Fibroblast of pulmonary artery (primary cell): ENCODE measurements at regions not wholly inside any gene's neighbourhood (a gene's known extent, or its start where the extent isn't known, plus 50 kb on each side); places are given as distances from the start of the nearest gene placed in this dataset.

Experiments
- DNase-seq: peaks from one replicate; pipeline ENCODE4 v3.0.0-alpha.2; 2010; ENCODE audit warnings: low read depth
- H3K4me3 ChIP-seq: replicated peaks from 2 replicates; pipeline ENCODE4 v1.5.1; 2011; ENCODE audit warnings: low read depth, mild to moderate bottlenecking, control low read depth, low read length, moderate library complexity
- CTCF ChIP-seq: IDR thresholded peaks from 2 replicates; pipeline ENCODE4 v1.5.1; 2011; ENCODE audit warnings: mild to moderate bottlenecking, control low read depth, low read length, inconsistent platforms; ENCODE audit errors: missing control alignments

- no peak overlapping the region for H3K4me3 ChIP-seq
- DNase-seq: no peak
- TF ChIP-seq CTCF: no peak
These were observed 747.2 kb downstream of the SATB2 start for GRCh38 chr2:198710562-198710961.

DNA sequence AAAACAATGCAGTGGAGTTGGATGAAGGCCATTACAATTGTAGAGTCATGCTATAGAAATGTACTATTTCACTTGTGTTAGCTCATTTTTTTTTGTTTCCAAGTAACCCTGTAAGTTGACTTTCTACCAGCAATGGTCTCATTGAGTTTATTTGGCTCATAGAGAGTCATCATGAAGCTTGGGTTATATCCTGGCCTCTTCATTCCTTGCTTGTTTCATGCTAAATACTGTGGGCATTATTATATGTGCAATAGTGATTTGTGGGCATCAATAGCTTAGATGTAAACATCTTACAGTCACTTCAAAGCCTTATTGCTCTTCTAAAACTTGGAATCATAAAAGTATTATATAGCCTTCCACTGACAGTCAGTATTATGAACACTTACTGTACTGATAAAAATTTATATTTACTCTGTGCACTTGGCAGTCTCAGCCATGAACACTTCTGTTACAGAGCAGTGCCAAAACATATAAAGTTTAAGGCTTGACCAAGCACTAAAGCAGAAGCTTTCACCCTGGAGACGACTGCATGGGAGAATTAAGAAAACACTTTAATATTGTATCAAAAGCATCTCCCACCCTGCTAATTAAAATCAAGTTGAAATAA is 751.2 kb downstream of the SATB2 start:
- no peak overlapping the region for H3K4me3 ChIP-seq
- TF ChIP-seq CTCF: no peak
- DNase-seq: no peak

- no peak for DNase-seq
- no peak overlapping the region for H3K4me3 ChIP-seq
- no peak for TF ChIP-seq CTCF
These were observed 754.5 kb downstream of the SATB2 start for GRCh38 chr2:198703281-198703680.

GRCh38 chr2:198702796-198703195 is 754.9 kb downstream of the SATB2 start:
- H3K4me3 ChIP-seq: no peak overlapping the region
- TF ChIP-seq CTCF: no peak
- DNase-seq: no peak

DNA sequence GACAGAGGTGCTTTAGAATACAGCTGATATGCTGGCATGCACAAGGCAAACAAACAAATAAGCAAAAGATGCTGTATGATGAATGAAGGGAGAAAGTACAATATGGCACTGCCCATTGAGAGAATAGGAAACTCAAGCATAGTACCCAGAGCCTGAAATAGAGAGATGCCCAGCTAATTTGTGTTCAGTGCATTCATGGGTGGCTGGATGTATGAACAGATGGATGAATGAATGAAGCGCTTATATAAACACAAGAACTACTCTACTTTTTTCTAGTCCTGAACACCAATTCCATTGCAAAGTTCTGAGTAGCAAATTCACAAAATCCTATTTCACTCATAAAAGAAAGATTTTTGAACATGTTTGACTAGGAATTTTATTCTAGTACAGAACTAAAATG is 756.3 kb downstream of the SATB2 start:
- no peak for TF ChIP-seq CTCF
- H3K4me3 ChIP-seq: no peak overlapping the region
- no peak for DNase-seq

DNA sequence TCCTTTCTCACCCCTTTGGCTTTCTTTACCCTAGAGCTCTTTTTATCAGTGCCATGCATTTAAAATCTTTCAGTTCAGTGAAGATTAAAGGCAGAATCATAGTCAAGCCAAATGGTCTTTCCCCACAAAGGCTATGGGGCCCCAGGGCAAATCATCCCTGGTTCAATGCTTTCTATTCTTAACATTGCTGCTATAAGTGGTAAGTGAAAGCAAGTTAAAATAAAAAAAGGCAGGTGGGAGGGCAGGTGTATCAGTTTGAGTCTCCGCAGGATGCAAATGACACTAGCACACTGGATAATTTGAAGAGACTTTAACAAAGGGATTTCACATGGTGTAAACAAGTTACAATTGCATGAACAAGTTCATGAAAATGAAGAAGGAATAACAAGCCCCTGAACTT is 757.4 kb downstream of the SATB2 start:
- no peak for DNase-seq

More for the DNA sequence above, 757.4 kb downstream of the SATB2 start:
- no peak overlapping the region for H3K4me3 ChIP-seq
- no peak for TF ChIP-seq CTCF
